ENCODE measurements at regions not wholly inside any gene's neighbourhood (a gene's known extent, or its start where the extent isn't known, plus 50 kb on each side); places are given as distances from the start of the nearest gene placed in this dataset.
"Not testable (repeated sequence)": the region's sequence is repeated elsewhere in the genome, so short reads cannot be mapped to it uniquely, and the experiment has no call there.

GRCh38 chr11:134665571-134666270, 253.7 kb upstream of the B3GAT1 start:
- DNase-seq (ENCODE audit: low spot score): no peak

GRCh38 chr11:134665188-134665535, 253.1 kb upstream of the B3GAT1 start:
- no peak for DNase-seq (ENCODE audit: low spot score)

DNA sequence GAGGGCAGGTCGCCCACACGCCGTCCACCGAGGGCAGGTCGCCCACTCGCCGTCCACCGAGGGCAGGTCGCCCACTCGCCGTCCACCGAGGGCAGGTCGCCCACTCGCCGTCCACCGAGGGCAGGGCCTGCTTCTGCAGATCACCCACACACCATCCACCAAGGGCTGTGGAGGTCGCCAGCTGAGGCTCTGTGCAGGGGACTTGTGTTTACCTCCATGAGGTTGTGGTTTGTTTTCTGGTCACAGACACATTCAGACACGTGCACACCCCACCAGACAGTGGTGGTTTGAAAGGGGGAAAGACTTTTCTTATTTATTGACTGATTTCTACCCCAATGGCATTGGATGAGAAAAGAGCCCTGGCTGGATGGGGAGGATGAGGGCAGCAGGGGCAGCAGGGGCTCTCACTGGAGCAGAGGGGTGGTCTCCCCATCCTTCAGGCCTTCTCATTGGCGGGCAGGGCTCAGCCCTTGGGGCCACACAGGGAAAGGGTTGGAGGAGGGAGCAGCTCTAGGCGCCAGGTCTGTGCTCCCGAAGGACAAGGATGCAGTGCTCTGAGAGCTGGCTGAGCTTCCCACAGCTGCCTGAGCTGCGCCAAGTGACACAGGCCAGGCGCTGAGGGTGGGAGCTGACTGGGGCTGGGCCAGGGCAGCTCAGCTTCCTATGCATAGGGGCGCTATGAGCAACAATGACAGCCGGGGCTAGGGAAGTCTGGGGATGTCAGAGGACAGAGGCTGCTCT, 252.6 kb upstream of the B3GAT1 start:
- no peak for DNase-seq (ENCODE audit: low spot score)

DNA sequence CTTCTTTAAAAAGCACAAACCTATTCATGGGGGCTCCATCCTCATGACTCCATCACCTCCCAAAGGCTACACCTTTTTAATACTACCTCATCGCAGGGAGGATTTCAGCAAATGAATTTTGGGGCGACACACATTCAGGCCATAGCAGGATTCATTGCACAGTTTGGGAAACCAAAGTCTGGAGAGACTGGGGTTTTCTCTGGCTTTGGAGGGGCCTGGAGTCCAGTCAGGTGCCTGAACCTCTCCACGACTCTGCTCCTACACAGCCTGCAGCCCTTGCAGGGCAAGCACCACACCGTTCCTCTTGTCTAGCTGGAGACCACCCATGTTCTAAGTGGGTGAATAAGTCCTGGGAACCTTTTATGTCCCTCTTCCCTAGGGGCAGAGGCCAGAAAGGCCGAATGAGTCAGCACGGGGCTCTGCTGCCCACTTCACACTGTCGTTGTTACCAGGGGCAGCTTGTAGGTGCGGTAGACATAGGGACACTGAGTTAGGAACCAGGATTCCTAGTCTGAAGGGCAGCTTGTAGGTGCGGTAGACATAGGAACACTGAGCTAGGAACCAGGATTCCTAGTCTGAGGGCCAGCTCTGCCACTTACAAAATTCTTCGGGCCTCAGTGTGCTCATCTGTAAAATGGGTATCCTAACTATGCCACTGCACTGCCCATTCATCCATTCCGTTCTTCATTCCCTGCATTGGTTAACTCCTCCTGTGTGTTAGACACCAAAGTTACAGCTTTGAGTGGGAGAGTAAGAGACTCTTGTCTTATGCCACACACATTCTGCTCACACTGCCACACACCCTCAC, 251.7 kb upstream of the B3GAT1 start:
- DNase-seq (ENCODE audit: low spot score): no peak

GRCh38 chr11:134662629-134663360, 250.8 kb upstream of the B3GAT1 start:
- no peak for DNase-seq (ENCODE audit: low spot score)

GRCh38 chr11:134661660-134662059, 249.6 kb upstream of the B3GAT1 start:
- DNase-seq (ENCODE audit: low spot score): no peak

DNA sequence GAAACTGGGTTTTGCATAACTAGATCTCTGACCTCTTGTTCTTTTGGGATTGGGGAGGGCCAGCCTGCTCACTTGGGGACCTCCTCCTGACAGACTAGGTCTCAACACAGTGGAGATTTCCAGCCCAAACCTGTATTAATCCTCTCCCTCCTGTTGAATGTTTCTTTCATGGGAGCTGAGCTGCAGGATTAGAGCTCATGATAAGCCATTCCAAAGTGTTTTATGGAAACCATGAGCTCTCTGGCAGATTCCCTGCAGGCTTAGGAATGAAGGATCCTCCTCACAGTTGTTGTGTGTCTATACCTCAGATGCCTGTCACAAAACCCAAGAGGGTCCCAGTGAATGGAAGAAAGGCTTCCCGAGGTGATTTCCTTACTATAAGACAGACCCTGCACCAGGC, 248.4 kb upstream of the B3GAT1 start:
- no peak for DNase-seq (ENCODE audit: low spot score)

DNA sequence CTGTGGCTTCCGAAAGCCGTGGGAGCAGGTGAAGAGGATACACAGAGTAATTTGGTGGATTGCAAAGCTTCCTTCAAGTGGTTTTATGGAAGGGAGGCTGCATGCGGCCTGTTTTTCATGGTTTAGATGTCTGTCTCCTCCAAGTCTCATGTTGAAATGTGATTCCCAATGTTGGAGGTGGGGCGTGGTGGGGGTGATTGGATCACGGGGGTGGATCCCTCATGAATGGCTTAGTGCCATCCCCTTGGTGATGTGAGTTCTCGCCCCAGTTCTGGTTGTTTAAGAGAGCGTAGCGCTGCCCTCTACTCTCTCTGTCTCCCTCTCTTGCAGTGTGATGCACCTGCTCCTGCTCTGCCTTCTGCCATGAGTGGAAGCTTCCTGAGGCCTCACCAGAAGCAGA, 247.8 kb upstream of the B3GAT1 start:
- no peak for DNase-seq (ENCODE audit: low spot score)

GRCh38 chr11:134658481-134659225, 246.6 kb upstream of the B3GAT1 start:
- DNase-seq (ENCODE audit: low spot score): no peak

DNA sequence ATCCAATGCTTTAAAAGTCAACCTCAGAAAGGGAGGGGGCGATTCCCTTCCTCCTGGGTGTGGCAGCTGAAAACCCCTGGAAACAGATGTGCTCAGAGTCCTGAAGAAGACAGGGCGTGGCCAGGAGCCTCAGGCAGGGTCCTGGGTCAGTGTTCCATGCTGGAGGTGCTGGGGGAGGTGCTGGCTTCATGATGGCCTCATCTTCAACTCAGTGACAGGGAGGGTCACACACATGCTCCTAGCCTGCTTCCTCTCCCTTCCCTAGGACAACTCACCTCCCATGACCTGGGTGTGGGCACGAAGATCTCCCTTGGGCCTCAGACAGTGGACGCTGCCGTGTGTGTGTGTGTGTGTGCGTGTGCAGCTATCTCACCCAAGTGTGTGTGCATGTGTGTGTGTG, 245.6 kb upstream of the B3GAT1 start:
- no peak for DNase-seq (ENCODE audit: low spot score)

DNA sequence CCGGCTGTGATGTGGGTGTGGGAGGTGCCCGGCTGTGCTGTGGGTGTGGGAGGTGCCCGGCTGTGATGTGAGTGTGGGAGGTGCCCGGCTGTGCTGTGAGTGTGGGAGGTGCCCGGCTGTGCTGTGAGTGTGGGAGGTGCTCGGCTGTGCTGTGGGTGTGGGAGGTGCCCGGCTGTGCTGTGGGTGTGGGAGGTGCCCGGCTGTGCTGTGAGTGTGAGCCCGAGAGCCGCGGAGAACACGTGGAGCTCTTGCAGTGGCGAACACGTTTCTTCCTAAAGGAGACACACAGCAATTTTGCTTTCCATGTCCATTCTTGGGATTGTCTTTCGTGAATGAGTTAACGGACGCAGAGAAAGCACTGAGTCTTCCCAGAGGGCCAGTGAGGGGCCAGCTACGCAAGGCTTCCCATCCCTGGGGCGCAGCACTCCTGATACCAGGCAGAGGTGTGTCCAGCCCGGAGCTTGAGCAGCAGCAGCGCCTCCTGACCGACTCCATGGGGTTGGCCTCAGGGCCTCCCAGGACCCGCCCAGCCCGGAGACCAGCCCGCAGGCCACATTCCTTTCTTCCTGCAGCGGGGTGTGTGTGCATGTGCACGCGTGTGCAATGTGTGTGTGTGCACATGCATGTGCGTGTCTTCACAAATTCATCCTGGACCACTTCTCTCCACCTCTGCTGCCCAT, 245.0 kb upstream of the B3GAT1 start:
- no peak for DNase-seq (ENCODE audit: low spot score)

- not testable (repeated sequence) for DNase-seq (ENCODE audit: low spot score)
Measured at GRCh38 chr11:134656086-134656840, 244.2 kb upstream of the B3GAT1 start.

- no peak for DNase-seq (ENCODE audit: low spot score)
Measured at GRCh38 chr11:134655189-134655989, 243.3 kb upstream of the B3GAT1 start.

DNA sequence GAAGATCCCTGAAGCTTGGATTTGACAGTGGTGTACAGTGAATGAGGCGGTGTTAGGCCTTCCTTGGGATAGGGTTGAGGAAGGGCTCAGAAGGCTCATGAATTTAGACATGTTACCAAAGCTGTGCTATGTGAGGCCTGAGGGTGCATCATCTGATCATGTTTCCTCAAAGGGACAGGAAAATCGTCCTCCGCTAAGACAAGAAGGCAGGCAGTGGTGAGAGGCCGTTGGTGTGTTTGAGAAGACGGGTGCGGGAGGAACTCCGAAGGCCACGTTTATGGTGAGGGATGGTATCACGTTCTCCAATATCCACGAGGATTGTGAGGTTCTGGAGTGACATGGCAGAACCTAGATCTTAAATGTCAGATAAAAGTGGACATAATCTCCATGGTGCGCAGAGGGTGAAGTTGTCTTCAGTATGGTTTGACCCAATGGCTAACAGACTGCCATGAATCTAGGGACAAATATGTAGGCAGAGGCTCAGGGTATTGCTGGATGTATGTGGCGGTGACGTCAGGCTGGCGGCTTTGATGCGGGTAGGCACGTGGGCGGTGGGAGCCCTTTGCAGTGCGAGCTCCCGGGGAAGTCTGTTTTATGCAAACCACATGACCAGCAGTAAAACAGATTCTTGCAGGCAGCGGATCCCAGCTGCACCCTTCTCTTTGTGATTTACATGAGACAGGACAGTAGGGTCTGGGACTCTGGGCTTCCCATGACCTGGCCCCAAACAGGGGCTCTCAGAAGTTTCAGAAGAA, 242.3 kb upstream of the B3GAT1 start:
- no peak for DNase-seq (ENCODE audit: low spot score)

GRCh38 chr11:134652586-134653255, 240.7 kb upstream of the B3GAT1 start:
- DNase-seq (ENCODE audit: low spot score): no peak

DNA sequence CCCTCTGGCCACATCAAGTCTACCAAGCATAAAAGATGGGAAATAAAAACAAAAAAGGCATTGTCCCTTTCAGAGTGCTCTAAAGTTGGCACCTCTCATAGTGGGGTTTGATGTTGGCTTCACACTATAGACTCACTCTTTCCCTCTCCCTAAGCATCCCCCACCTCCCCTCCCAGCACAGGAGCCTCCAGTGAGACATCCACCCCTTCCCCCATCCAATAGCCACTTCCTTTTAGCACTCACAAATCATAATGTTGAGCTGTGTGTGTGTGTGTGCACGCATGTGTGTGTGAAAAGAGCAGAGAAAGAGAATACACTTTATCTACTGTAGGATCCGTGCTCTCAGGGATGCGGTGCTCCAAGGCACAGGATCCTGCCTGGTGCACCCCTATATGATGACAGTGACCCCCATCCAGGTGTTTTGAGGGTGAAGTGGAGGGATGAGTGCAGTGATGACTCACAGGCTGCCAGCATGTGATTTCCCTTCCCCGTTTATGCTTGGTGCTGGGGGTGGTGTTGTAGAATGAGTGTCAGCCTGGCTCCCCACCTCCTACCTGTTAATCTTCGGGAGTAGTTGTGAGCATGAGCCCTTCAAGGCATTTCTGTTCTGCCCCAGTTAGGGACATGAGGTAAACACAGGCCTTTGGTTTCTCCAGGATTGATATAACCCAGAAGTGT, 235.2 kb upstream of the B3GAT1 start:
- DNase-seq (ENCODE audit: low spot score): no peak

DNA sequence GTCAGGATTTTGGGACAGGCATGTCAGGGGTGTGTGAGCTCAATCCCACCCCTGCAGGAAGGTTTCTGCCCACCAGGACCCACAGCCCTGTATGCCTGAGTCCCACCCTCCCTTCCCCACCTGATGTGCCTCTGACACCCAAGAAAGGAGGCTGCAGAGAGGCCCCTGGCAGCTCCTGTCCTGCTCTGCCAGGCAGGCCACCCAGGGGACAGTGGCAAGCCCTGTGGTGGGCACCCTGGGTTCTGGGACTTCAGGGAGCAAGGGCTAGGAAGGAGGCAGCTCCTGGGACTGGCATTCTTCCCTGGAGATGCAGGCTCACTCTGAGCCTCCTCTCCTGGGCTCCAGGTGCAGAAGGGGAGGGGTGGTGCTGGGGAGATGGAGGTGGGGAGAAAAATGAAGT, 234.5 kb upstream of the B3GAT1 start:
- DNase-seq (ENCODE audit: low spot score): no peak

Data from globus pallidus (tissue), 1 donor.